ENCODE measurements at regions not wholly inside any gene's neighbourhood (a gene's known extent, or its start where the extent isn't known, plus 50 kb on each side); places are given as distances from the start of the nearest gene placed in this dataset.

GRCh38 chr3:64915778-64916177 lies 228.0 kb upstream of the ADAMTS9 start (continued):
- TF ChIP-seq YY1 (IDR thresholded peaks at IDR 0.05; ENCODE audit: extremely low read depth, insufficient replicate concordance, low read depth, low read length) (no peak), ELF1 (IDR thresholded peaks at IDR 0.05; ENCODE audit: borderline replicate concordance, low read depth) (no peak), RAD21 (IDR thresholded peaks at IDR 0.05; ENCODE audit: low read depth) (no peak), CBX3 (IDR thresholded peaks at IDR 0.05; ENCODE audit: low read depth) (no peak), ZFX (IDR thresholded peaks at IDR 0.05) (no peak)

DNA sequence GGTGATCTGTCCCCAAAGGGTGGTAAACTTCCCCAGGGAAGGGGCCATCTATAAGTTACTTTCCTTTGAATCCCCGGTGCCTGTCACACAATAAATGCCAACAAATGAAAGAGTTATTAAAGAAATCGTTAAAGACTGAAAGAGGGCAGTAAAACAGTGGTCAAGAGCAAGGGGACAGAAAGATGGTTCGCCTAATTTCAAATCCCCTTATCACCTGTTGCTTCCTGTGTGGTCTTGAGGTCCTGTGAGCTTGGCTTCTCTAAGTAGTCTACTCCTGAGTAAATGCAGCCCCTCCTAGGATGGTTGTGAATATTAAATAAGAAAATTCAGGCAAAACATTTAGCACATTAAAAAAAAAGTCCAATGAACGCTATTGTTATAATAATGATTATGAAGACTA lies 225.7 kb upstream of the ADAMTS9 start:
- ChIA-PET CTCF (no interaction called here), POLR2A (no interaction called here), RAD21 (ENCODE audit: low non-redundant PET in 1 of 2, low total read pairs in 2 of 2, uncharacterized antibody in 2 of 2, unreplicated experiment in 2 of 2) (no interaction called here)
- Histone ChIP-seq H4K20me1 (ENCODE audit: insufficient read depth) (no peaks in the 10 kb centered on the region), H3K9me2 (ENCODE audit: insufficient read depth) (no peaks in the 10 kb centered on the region), H3K27me3 (ENCODE audit: insufficient read depth, low read length) (peaks cover 5% of the 10 kb centered on the region; the same call in 1 of the 2 replicates), H3K9ac (ENCODE audit: low read length) (no peak overlapping the region), H2AFZ (ENCODE audit: low read depth, low read length, poor library complexity, severe bottlenecking) (no peak overlapping the region), H3K36me3 (ENCODE audit: control insufficient read depth in 1 of 2, insufficient read depth in 2 of 2, low read length in 2 of 2) (no peaks in the 10 kb centered on the region), H3K4me3 (replicated peaks in 1 of 2; ENCODE audit: low read depth in 1 of 2, low read length in 2 of 2) (no peak overlapping the region), H3K27ac (ENCODE audit: low read depth, low read length) (no peak overlapping the region), H3K4me2 (ENCODE audit: low read length) (no peak overlapping the region), H3K4me1 (ENCODE audit: control insufficient read depth in 1 of 2, insufficient read depth in 2 of 2, low read length in 2 of 2) (no peaks in the 10 kb centered on the region), H3K9me3 (ENCODE audit: control insufficient read depth in 1 of 2, insufficient read depth in 1 of 2, low read depth in 1 of 2, low read length in 2 of 2) (no peaks in the 10 kb centered on the region), H3K79me2 (ENCODE audit: insufficient read depth, low read length) (no peaks in the 10 kb centered on the region)
- no TSS peak for BruUV-seq (replicated peaks)
- intact Hi-C loops (cut with micrococcal nuclease) = no loop called here
- no peak for ATAC-seq
- no peak for DNase-seq (ENCODE audit: low read depth, low spot score)
- no peak for TF ChIP-seq JUND (IDR thresholded peaks at IDR 0.05)
- no peak for TF ChIP-seq MAX (IDR thresholded peaks at IDR 0.05)
- TF ChIP-seq ZFX (IDR thresholded peaks at IDR 0.05) = no peak
- TF ChIP-seq, protein P1, sequence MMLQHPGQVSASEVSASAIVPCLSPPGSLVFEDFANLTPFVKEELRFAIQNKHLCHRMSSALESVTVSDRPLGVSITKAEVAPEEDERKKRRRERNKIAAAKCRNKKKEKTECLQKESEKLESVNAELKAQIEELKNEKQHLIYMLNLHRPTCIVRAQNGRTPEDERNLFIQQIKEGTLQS (IDR thresholded peaks at IDR 0.05) = no peak
- TF ChIP-seq CBX3 (IDR thresholded peaks at IDR 0.05; ENCODE audit: low read depth) = no peak
- TF ChIP-seq POLR2A (IDR thresholded peaks at IDR 0.05; ENCODE audit: borderline replicate concordance, extremely low read depth, insufficient read depth, insufficient read length) = no peak
- no peak for TF ChIP-seq CEBPB (IDR thresholded peaks at IDR 0.05; ENCODE audit: low read depth)
- TF ChIP-seq ELF1 (IDR thresholded peaks at IDR 0.05; ENCODE audit: borderline replicate concordance, low read depth) = no peak
- TF ChIP-seq TCF7L2 (IDR thresholded peaks at IDR 0.05; ENCODE audit: borderline replicate concordance, extremely low read depth, insufficient read depth, insufficient read length) = no peak
- TF ChIP-seq ZNF274 (IDR thresholded peaks at IDR 0.05; ENCODE audit: low read depth, low read length) = no peak
- TF ChIP-seq, protein P2, sequence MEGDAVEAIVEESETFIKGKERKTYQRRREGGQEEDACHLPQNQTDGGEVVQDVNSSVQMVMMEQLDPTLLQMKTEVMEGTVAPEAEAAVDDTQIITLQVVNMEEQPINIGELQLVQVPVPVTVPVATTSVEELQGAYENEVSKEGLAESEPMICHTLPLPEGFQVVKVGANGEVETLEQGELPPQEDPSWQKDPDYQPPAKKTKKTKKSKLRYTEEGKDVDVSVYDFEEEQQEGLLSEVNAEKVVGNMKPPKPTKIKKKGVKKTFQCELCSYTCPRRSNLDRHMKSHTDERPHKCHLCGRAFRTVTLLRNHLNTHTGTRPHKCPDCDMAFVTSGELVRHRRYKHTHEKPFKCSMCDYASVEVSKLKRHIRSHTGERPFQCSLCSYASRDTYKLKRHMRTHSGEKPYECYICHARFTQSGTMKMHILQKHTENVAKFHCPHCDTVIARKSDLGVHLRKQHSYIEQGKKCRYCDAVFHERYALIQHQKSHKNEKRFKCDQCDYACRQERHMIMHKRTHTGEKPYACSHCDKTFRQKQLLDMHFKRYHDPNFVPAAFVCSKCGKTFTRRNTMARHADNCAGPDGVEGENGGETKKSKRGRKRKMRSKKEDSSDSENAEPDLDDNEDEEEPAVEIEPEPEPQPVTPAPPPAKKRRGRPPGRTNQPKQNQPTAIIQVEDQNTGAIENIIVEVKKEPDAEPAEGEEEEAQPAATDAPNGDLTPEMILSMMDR (IDR thresholded peaks at IDR 0.05 in 2 of 3, conservative IDR thresholded peaks at IDR 0.05 in 1 of 3; ENCODE audit: borderline replicate concordance in 1 of 3, insufficient read depth in 1 of 3, low read depth in 2 of 3, low read length in 2 of 3) = no peak
- TF ChIP-seq EZH2phosphoT487 (IDR thresholded peaks at IDR 0.05; ENCODE audit: borderline replicate concordance) = no peak
- TF ChIP-seq SP1 (IDR thresholded peaks at IDR 0.05; ENCODE audit: low read depth) = no peak
- no peak for TF ChIP-seq ZBTB33 (IDR thresholded peaks at IDR 0.05; ENCODE audit: extremely low read depth, insufficient replicate concordance, low read length)
- no peak for TF ChIP-seq FOSL1 (IDR thresholded peaks at IDR 0.05; ENCODE audit: low read depth)
- TF ChIP-seq YY1 (IDR thresholded peaks at IDR 0.05; ENCODE audit: extremely low read depth, insufficient replicate concordance, low read depth, low read length) = no peak
- TF ChIP-seq EZH2 (IDR thresholded peaks at IDR 0.05) = no peak
- TF ChIP-seq SRF (IDR thresholded peaks at IDR 0.05; ENCODE audit: low read depth) = no peak
- no peak for TF ChIP-seq SIN3A (IDR thresholded peaks at IDR 0.05; ENCODE audit: low read depth)
- no peak for TF ChIP-seq RAD21 (IDR thresholded peaks at IDR 0.05; ENCODE audit: low read depth)
